Smooth muscle cell (in vitro differentiated cells): ENCODE measurements at regions not wholly inside any gene's neighbourhood (a gene's known extent, or its start where the extent isn't known, plus 50 kb on each side); places are given as distances from the start of the nearest gene placed in this dataset.
"Not testable (repeated sequence)": the region's sequence is repeated elsewhere in the genome, so short reads cannot be mapped to it uniquely, and the experiment has no call there.

Experiments
- DNase-seq: peaks from one replicate; lab custom pipeline; 2025; ENCODE audit not compliant: unreplicated experiment; lab: John Stamatoyannopoulos, UW
- H2AFZ ChIP-seq: fragments of 200-600 bp; sonication (generic); 2 replicates; pipeline ENCODE4 v1.6.0; 2016; ENCODE audit warnings: antibody characterized with exemption, low read depth, mild to moderate bottlenecking
- H3F3A ChIP-seq: fragments of 200-600 bp; sonication (generic); 2 replicates; pipeline ENCODE4 v1.6.0; 2017; ENCODE audit warnings: antibody characterized with exemption, low read depth
- H3K27ac ChIP-seq: fragments of 200-600 bp; sonication (generic); 2 replicates; pipeline ENCODE4 v1.5.1; 2016; ENCODE audit warnings: low read depth, mild to moderate bottlenecking
- H3K27me3 ChIP-seq: fragments of 200-600 bp; sonication (generic); 2 replicates; pipeline ENCODE4 v1.6.1; 2016; ENCODE audit warnings: low read depth, mild to moderate bottlenecking
- H3K36me3 ChIP-seq: fragments of 200-600 bp; sonication (generic); 2 replicates; pipeline ENCODE4 v1.5.1; 2016; ENCODE audit warnings: low read depth
- H3K4me1 ChIP-seq: fragments of 200-600 bp; sonication (generic); 2 replicates; pipeline ENCODE4 v1.5.1; 2016; ENCODE audit warnings: low read depth
- H3K4me2 ChIP-seq: fragments of 200-600 bp; sonication (generic); 2 replicates; pipeline ENCODE4 v1.6.0; 2016; ENCODE audit warnings: mild to moderate bottlenecking
- H3K4me3 ChIP-seq: fragments of 200-600 bp; sonication (generic); 2 replicates; pipeline ENCODE4 v1.5.1; 2016; ENCODE audit warnings: mild to moderate bottlenecking
- H3K79me2 ChIP-seq: fragments of 200-600 bp; sonication (generic); 2 replicates; pipeline ENCODE4 v1.6.0; 2016; ENCODE audit warnings: low read depth, mild to moderate bottlenecking
- H3K9ac ChIP-seq: fragments of 200-600 bp; sonication (generic); 2 replicates; pipeline ENCODE4 v1.6.0; 2016; ENCODE audit warnings: low read depth
- H3K9me3 ChIP-seq: fragments of 200-600 bp; sonication (generic); replicated peaks from 2 replicates; pipeline ENCODE4 v1.5.1; 2016; ENCODE audit warnings: low read depth
- H4K20me1 ChIP-seq: fragments of 200-600 bp; sonication (generic); 2 replicates; pipeline ENCODE4 v1.6.0; 2016; ENCODE audit warnings: low read depth
- CTCF ChIP-seq: fragments of 200-600 bp; sonication (generic); IDR thresholded peaks from 2 replicates; pipeline ENCODE4 v1.5.1; 2017; ENCODE audit warnings: borderline replicate concordance, mild to moderate bottlenecking, antibody characterized with exemption; ENCODE audit not compliant: insufficient read depth, poor library complexity, severe bottlenecking
- WGBS: methylation state at CpG from one replicate; pipeline ENCODE4 v1.1.7; 2016; ENCODE audit warnings: low lambda C conversion rate; 5-methylcytosine and 5-hydroxymethylcytosine counted together

DNA sequence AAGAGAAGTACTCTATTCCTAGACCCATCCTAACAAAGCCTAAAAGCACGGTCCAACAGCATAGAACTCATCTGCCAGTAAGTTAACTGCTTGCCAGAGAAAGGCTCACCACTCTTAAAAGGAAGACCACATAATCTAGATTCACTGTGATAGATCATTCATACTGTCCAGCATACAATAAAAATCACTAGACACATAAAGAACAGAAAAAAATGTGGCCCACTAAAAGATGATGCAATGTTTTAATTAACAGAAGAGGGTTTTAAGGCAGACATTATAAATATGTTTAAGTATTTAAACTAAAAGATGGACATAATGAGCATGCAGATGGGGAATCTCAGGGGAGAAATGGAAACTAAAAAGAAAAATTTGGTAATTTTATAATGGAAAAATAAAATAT, 157.5 kb upstream of the CDH4 start:
- H3K9me3 ChIP-seq, result peaks cover 3% of the 10 kb centered on the region
- no peak for DNase-seq
- H3K27ac ChIP-seq, result no peak overlapping the region
- H3K36me3 ChIP-seq, result no peaks in the 10 kb centered on the region
- H3K79me2 ChIP-seq, result no peaks in the 10 kb centered on the region
- H2AFZ ChIP-seq, result no peak overlapping the region
- no peak overlapping the region for H3K4me3 ChIP-seq
- no peak overlapping the region for H3K4me2 ChIP-seq
- H3K9ac ChIP-seq, result no peak overlapping the region
- no peaks in the 10 kb centered on the region for H4K20me1 ChIP-seq
- no peak for TF ChIP-seq CTCF
- WGBS, result 73% methylated on average over 1 of the region's 1 CpG
- no peaks in the 10 kb centered on the region for H3K4me1 ChIP-seq
- H3K27me3 ChIP-seq, result no peaks in the 10 kb centered on the region
- H3F3A ChIP-seq, result no peaks in the 10 kb centered on the region

DNA sequence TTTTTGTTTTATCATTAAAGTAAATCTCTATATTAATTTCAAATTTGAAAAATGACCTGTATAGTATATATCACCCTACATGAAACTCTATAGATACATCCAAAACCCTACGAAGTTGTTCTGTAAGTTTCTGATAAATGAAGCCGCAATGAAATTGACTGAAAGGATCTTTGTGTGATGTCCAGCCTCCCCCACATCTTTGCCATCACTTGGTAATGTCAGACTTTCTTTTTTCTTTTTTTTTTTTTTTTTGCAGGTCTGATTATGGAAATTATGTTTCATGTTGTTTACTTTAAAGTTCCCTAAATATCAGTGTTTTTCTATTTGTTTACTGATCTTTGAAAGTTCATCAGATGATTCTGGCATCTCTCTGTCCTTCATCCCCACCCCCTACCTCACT, 155.6 kb upstream of the CDH4 start:
- H3K36me3 ChIP-seq, result no peaks in the 10 kb centered on the region
- 85% methylated on average over 2 of the region's 2 CpGs for WGBS
- no peak overlapping the region for H3K9ac ChIP-seq
- no peak overlapping the region for H2AFZ ChIP-seq
- peaks cover 3% of the 10 kb centered on the region for H3K9me3 ChIP-seq
- no peaks in the 10 kb centered on the region for H3K4me1 ChIP-seq
- no peak for DNase-seq
- H3F3A ChIP-seq, result no peaks in the 10 kb centered on the region
- no peaks in the 10 kb centered on the region for H3K79me2 ChIP-seq
- H4K20me1 ChIP-seq, result no peaks in the 10 kb centered on the region
- no peak for TF ChIP-seq CTCF
- H3K27ac ChIP-seq, result no peak overlapping the region
- H3K4me3 ChIP-seq, result no peak overlapping the region
- H3K4me2 ChIP-seq, result no peak overlapping the region
- H3K27me3 ChIP-seq, result no peaks in the 10 kb centered on the region

DNA sequence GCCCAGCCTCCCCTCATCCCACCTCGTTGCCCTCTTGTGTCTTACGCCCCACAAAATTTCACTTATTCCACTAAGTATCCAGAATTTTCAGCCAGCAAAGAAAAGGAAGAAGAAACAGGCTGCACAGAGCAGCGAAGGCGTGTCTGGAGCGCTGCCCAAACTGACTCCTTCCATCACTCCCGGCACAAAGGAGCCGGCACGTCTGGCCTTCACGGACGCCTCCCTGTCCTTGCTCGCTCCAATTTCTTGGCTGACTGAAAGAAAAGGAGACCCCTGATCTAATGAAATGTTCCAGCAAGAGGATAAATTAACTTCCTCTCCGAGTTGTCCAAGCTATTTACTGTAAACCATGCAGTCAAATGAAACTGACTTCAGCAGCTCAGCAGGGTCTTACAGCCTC, 152.3 kb upstream of the CDH4 start:
- H3K4me2 ChIP-seq, result no peak overlapping the region
- H3K4me1 ChIP-seq, result no peaks in the 10 kb centered on the region
- TF ChIP-seq CTCF, result no peak
- DNase-seq, result no peak
- no peak overlapping the region for H3K9ac ChIP-seq
- no peaks in the 10 kb centered on the region for H3K36me3 ChIP-seq
- H3K9me3 ChIP-seq, result no peaks in the 10 kb centered on the region
- peaks cover 11% of the 10 kb centered on the region for H3K27me3 ChIP-seq
- H2AFZ ChIP-seq, result no peak overlapping the region
- H3F3A ChIP-seq, result no peaks in the 10 kb centered on the region
- 88% methylated on average over 12 of the region's 12 CpGs for WGBS
- no peak overlapping the region for H3K27ac ChIP-seq
- H3K4me3 ChIP-seq, result no peak overlapping the region
- H3K79me2 ChIP-seq, result no peaks in the 10 kb centered on the region
- H4K20me1 ChIP-seq, result no peaks in the 10 kb centered on the region

DNA sequence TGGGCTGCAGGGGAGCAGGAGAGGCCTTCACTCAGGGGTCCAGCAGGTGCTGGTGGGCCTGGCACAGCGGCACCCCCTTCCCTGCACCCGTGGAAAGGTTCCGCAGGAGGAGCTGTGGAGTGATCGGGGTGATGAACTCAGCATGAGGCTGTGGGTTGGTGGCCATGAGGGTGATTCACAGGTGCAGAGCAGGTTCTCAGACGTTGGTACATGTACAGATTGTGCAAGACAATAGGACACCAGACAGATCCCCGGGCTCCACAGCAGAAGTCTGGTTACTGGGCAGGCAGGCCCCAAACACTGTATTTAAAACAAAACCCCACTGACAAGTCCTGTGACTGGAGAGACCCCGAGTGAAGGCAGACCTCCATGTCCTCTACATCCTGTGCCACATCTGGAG, 151.6 kb upstream of the CDH4 start:
- Histone ChIP-seq H3F3A (no peaks in the 10 kb centered on the region), H4K20me1 (no peaks in the 10 kb centered on the region), H3K27me3 (peaks cover 11% of the 10 kb centered on the region), H3K4me2 (no peak overlapping the region), H2AFZ (no peak overlapping the region), H3K36me3 (no peaks in the 10 kb centered on the region), H3K9me3 (no peaks in the 10 kb centered on the region), H3K79me2 (no peaks in the 10 kb centered on the region), H3K9ac (no peak overlapping the region), H3K4me3 (no peak overlapping the region), H3K27ac (no peak overlapping the region), H3K4me1 (no peaks in the 10 kb centered on the region)
- no peak for TF ChIP-seq CTCF
- no peak for DNase-seq
- 86% methylated on average over 7 of the region's 7 CpGs for WGBS

GRCh38 chr20:61101321-61101720, 150.7 kb upstream of the CDH4 start:
- WGBS, result 93% methylated on average over 8 of the region's 8 CpGs
- H3F3A ChIP-seq, H3K9me3 ChIP-seq, H3K27ac ChIP-seq, H3K79me2 ChIP-seq, H3K36me3 ChIP-seq, H3K4me3 ChIP-seq, H3K9ac ChIP-seq, H4K20me1 ChIP-seq, H3K4me2 ChIP-seq, DNase-seq, H3K4me1 ChIP-seq, H2AFZ ChIP-seq: not testable (repeated sequence)
- peaks cover 11% of the 10 kb centered on the region for H3K27me3 ChIP-seq
